ENCODE measurements at regions not wholly inside any gene's neighbourhood (a gene's known extent, or its start where the extent isn't known, plus 50 kb on each side); places are given as distances from the start of the nearest gene placed in this dataset.

DNA sequence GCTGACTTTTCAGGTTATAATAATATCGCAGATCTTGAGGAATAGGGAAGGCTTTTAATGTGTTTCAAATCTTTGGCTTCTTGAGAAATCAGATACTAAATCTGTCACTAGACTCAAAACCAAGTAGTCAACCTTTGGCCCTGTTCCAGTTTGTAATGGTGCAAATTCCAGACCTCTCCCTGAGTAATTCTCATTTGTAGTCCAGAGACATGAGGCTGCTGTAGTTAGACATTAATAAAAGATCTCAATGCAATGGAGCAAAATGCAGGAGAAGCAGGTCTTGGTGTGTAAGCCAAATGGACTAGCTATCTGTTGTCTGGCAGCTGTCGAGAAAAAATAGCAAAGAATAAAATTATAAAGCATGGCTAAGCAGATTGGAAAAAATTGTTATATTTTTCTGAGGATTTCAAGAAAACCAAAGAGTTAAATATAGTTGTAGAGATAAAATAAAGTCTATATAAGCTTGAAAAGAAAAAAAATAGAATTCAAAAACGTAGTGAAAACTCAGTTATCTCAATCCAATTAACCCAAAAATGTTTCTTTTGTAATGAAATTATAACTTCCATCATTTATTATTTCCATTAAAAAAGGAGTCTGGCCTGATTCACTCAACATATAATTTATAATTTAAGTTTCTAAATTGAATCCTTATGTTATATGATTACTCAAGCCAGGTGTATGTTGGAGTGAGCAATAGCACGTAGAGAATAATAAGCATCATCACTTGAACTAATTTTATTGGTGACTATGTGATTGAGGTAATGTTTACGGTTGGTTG, 161.5 kb upstream of the ADGRB3 start:
- H3K4ac ChIP-seq (replicated peaks; ENCODE audit: insufficient read length, low read depth, low read length) = no peak overlapping the region
- no peak overlapping the region for H3K18ac ChIP-seq (ENCODE audit: extremely low read depth, low read length)
- WGBS, 2 experiments (ENCODE audit: extremely low coverage in 1 of 2, insufficient coverage in 1 of 2, insufficient read length in 1 of 2, insufficient replicate concordance in 2 of 2, low coverage in 1 of 2, low lambda C conversion rate in 2 of 2, missing lambda C conversion rate in 1 of 2) = 94% methylated on average over 5 of the region's 5 CpGs; no CpG with 5 or more reads in 1 of the 2 experiments
- H2AFZ ChIP-seq (ENCODE audit: low read length) = no peak overlapping the region
- FAIRE-seq = no peak
- no peak overlapping the region for H3K14ac ChIP-seq (ENCODE audit: insufficient read length)
- H4K20me1 ChIP-seq (replicated peaks in 1 of 2; ENCODE audit: control insufficient read depth in 1 of 2, insufficient read depth in 2 of 2, low read length in 2 of 2) = no peaks in the 10 kb centered on the region
- H3K23me2 ChIP-seq (ENCODE audit: low read depth, low read length) = no peaks in the 10 kb centered on the region
- H3K4me1 ChIP-seq (replicated peaks in 1 of 4; ENCODE audit: control insufficient read depth in 3 of 4, insufficient read depth in 4 of 4, low read length in 3 of 4) = peaks cover 0 to 4% (median 0%) of the 10 kb centered on the region in 4 experiments; a peak in 1 of 7 replicates
- H2BK20ac ChIP-seq (ENCODE audit: low read length) = no peak overlapping the region
- no peaks in the 10 kb centered on the region for H3K27me3 ChIP-seq (replicated peaks in 1 of 4; ENCODE audit: control insufficient read depth in 3 of 4, extremely low read depth in 1 of 4, insufficient read depth in 3 of 4, low read length in 3 of 4)
- no peaks in the 10 kb centered on the region for H3K36me3 ChIP-seq (ENCODE audit: control insufficient read depth in 2 of 4, insufficient read depth in 4 of 4, low read length in 3 of 4)
- H2BK5ac ChIP-seq (ENCODE audit: low read depth, low read length) = no peak overlapping the region
- H4K91ac ChIP-seq (replicated peaks; ENCODE audit: insufficient read length, low read length) = no peak overlapping the region
- no peak overlapping the region for H3K4me2 ChIP-seq (ENCODE audit: insufficient read depth in 1 of 2, low read depth in 2 of 2, low read length in 2 of 2)
- H3K23ac ChIP-seq (ENCODE audit: insufficient read length) = no peak overlapping the region
- H2AK5ac ChIP-seq (ENCODE audit: low read depth, low read length) = no peak overlapping the region
- no peak overlapping the region for H2BK120ac ChIP-seq (replicated peaks; ENCODE audit: low read depth, low read length)
- no peak overlapping the region for H4K5ac ChIP-seq (ENCODE audit: insufficient read length, low read depth, low read length)
- H3K9me3 ChIP-seq (ENCODE audit: insufficient read depth in 2 of 2, low read depth in 1 of 2, low read length in 1 of 2) = no peaks in the 10 kb centered on the region
- no peak for DNase-seq (ENCODE audit: low read depth in 1 of 2, low spot score in 2 of 2)
- H3K79me2 ChIP-seq (ENCODE audit: control insufficient read depth in 1 of 2, insufficient read depth in 2 of 2, low read length in 2 of 2) = no peaks in the 10 kb centered on the region
- no peak overlapping the region for H3K4me3 ChIP-seq (ENCODE audit: extremely low read depth in 1 of 4, insufficient read depth in 2 of 4, low read depth in 3 of 4, low read length in 4 of 4)
- CTCF ChIA-PET (ENCODE audit: partially characterized antibody) = interaction anchor here (1.4 to 1.7 kb wide), 2 partner anchors 130 to 164 kb away, joined by 6 read pairs; no protein-coding TSS in a partner anchor
- H3K79me1 ChIP-seq (ENCODE audit: low read depth, low read length) = no peaks in the 10 kb centered on the region
- no peak overlapping the region for H3K56ac ChIP-seq (replicated peaks; ENCODE audit: insufficient read length, low read depth, low read length)
- no peak overlapping the region for H2BK12ac ChIP-seq (ENCODE audit: low read depth, low read length)
- no peak overlapping the region for H4K8ac ChIP-seq (ENCODE audit: extremely low read depth, insufficient read depth, low read length)
- H2BK15ac ChIP-seq (ENCODE audit: low read length) = no peak overlapping the region
- H3K27ac ChIP-seq (ENCODE audit: low read depth, low read length) = no peak overlapping the region
- POLR2A ChIA-PET (ENCODE audit: partially characterized antibody) = no interaction called here
- no peak overlapping the region for H3K9ac ChIP-seq (replicated peaks in 1 of 4; ENCODE audit: extremely low read depth in 1 of 4, low read depth in 3 of 4, low read length in 3 of 4)
- TF ChIP-seq CBX5 (IDR thresholded peaks at IDR 0.05; ENCODE audit: low read depth, low read length) = no peak
- no peak for TF ChIP-seq FOSL1 (IDR thresholded peaks at IDR 0.05; ENCODE audit: insufficient read depth, low read depth, low read length)

Data from H1 (cell line).